ENCODE measurements at regions not wholly inside any gene's neighbourhood (a gene's known extent, or its start where the extent isn't known, plus 50 kb on each side); places are given as distances from the start of the nearest gene placed in this dataset.

DNA sequence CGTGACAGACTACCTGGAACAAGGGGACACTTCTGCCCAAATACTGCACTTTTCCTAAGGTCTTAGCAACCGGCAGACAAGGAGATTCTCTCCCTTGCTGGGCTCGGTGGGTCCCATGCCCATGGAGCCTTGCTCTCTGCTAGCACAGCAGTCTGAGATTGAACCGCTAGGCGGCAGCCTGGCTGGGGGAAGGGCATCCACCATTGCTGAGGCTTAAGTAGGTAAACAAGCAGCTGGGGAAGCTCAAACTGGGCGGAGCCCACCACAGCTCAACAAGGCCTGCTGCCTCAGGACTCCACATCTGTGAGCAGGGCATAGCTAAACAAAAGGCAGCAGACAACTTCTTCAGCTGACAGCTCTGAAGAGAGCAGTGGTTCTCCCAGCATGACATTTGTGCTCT, 87.8 kb upstream of the ASCC3 start:
- TF ChIP-seq CTCF (IDR thresholded peaks at IDR 0.05; ENCODE audit: low read depth, low read length, poor library complexity, severe bottlenecking) (no peak), EZH2phosphoT487 (IDR thresholded peaks at IDR 0.05; ENCODE audit: borderline replicate concordance, low read length) (no peak)
